ENCODE measurements at regions not wholly inside any gene's neighbourhood (a gene's known extent, or its start where the extent isn't known, plus 50 kb on each side); places are given as distances from the start of the nearest gene placed in this dataset.
"Not testable (repeated sequence)": the region's sequence is repeated elsewhere in the genome, so short reads cannot be mapped to it uniquely, and the experiment has no call there.

DNA sequence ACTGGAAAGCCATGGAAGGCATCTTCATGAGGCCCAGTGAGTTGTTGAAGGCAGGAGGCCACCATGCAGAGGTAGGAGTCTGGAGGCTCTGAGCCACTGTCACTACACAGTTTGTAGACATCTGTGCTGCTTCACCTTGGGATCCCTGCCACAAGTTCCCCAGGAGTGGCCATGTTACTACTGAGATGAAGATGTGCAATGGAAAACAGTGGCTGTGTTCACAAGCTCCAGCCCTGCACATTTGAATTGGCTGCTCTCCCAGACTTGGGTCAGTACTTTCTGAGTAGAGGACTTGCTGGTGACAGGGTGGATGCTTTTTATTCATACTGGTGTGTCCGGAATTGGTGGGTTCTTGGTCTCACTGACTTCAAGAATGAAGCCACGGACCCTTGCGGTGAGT lies 86.9 kb upstream of the C15orf39 start:
- no peaks in the 10 kb centered on the region for H3K4me1 ChIP-seq
- H3K36me3 ChIP-seq: no peaks in the 10 kb centered on the region
- no peaks in the 10 kb centered on the region for H3K27me3 ChIP-seq
- no peak for TF ChIP-seq POLR2A (IDR thresholded peaks at IDR 0.05)
- TF ChIP-seq, protein P1, sequence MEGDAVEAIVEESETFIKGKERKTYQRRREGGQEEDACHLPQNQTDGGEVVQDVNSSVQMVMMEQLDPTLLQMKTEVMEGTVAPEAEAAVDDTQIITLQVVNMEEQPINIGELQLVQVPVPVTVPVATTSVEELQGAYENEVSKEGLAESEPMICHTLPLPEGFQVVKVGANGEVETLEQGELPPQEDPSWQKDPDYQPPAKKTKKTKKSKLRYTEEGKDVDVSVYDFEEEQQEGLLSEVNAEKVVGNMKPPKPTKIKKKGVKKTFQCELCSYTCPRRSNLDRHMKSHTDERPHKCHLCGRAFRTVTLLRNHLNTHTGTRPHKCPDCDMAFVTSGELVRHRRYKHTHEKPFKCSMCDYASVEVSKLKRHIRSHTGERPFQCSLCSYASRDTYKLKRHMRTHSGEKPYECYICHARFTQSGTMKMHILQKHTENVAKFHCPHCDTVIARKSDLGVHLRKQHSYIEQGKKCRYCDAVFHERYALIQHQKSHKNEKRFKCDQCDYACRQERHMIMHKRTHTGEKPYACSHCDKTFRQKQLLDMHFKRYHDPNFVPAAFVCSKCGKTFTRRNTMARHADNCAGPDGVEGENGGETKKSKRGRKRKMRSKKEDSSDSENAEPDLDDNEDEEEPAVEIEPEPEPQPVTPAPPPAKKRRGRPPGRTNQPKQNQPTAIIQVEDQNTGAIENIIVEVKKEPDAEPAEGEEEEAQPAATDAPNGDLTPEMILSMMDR (IDR thresholded peaks at IDR 0.05): no peak
- TF ChIP-seq POLR2AphosphoS5 (IDR thresholded peaks at IDR 0.05; ENCODE audit: insufficient read depth in 1 of 2, low read depth in 1 of 2): no peak
- H3K27ac ChIP-seq: no peak overlapping the region
- no peak overlapping the region for H3K4me3 ChIP-seq
- H3K9me3 ChIP-seq: no peaks in the 10 kb centered on the region
- DNase-seq (ENCODE audit: extremely low spot score in 2 of 2): no peak
- intact Hi-C loops (cut with DNase I): no loop called here

DNA sequence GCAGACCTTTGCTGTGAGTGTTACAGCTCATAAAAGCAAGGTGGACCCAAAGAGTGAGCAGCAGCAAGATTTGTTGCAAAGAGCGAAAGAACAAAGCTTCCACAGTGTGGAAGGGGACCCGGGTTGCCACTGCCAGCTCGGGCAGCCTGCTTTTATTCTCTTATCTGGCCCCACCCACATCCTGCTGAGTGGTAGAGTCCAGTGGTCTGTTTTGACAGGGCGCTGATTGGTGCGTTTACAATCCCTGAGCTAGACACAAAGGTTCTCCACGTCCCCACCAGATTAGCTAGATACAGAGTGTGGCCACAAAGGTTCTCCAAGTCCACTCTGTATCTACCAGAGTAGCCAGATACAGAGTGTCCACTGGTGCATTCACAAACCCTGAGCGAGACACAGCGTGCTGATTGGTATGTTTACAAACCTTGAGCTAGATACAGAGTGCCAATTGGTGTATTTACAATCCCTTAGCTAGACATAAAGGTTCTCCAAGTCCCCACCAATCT lies 86.2 kb upstream of the C15orf39 start:
- intact Hi-C loops (cut with DNase I); H3K4me1 ChIP-seq; H3K36me3 ChIP-seq; H3K4me3 ChIP-seq; H3K9me3 ChIP-seq; DNase-seq (ENCODE audit: extremely low spot score in 2 of 2); H3K27me3 ChIP-seq; H3K27ac ChIP-seq: not testable (repeated sequence)

DNA sequence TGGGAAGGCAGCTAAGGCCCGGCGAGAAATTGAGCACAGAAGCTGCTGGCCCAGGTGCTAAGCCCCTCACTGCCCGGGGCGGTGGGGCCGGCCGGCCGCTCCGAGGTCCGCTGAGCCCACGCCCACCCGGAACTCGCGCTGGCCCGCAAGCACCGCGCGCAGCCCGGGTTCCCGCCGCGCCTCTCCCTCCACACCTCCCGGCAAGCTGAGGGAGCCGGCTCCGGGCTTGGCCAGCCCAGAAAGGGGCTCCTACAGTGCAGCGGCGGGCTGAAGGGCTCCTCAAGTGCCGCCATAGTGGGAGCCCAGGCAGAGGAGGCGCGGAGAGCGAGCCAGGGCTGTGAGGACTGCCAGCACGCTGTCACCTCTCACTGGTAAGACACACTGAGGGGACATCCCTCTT lies 85.5 kb upstream of the C15orf39 start:
- H3K9me3 ChIP-seq; H3K4me1 ChIP-seq; intact Hi-C loops (cut with DNase I); H3K4me3 ChIP-seq; H3K27me3 ChIP-seq; DNase-seq (ENCODE audit: extremely low spot score in 2 of 2); H3K36me3 ChIP-seq; H3K27ac ChIP-seq: not testable (repeated sequence)

DNA sequence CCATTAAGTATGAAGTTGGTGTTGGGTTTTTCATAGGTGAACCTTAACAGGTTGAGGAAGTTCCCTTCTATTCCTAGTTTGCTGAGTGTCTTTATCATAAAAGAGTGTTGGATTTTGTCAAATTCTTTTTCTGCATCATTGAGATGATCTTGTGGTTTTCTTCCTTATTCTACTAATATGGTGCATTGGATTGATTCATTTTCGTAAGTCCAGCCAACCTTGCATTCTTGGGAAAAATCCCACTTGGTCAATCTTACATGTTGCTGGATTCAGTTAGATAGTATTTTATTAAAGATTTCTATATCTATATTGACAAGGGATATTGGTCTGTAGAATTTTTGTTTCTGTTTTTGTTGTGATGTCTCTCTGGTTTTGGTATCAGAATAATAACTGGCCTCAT lies 83.7 kb upstream of the C15orf39 start:
- TF ChIP-seq POLR2AphosphoS5 (IDR thresholded peaks at IDR 0.05; ENCODE audit: insufficient read depth in 1 of 2, low read depth in 1 of 2) (no peak), POLR2A (IDR thresholded peaks at IDR 0.05) (no peak)
- TF ChIP-seq, protein P1 (IDR thresholded peaks at IDR 0.05): no peak
- Histone ChIP-seq H3K27me3 (no peaks in the 10 kb centered on the region), H3K4me1 (no peaks in the 10 kb centered on the region), H3K27ac (no peak overlapping the region), H3K36me3 (no peaks in the 10 kb centered on the region), H3K4me3 (no peak overlapping the region), H3K9me3 (no peaks in the 10 kb centered on the region)
- DNase-seq (ENCODE audit: extremely low spot score in 2 of 2): no peak
- intact Hi-C loops (cut with DNase I): no loop called here

DNA sequence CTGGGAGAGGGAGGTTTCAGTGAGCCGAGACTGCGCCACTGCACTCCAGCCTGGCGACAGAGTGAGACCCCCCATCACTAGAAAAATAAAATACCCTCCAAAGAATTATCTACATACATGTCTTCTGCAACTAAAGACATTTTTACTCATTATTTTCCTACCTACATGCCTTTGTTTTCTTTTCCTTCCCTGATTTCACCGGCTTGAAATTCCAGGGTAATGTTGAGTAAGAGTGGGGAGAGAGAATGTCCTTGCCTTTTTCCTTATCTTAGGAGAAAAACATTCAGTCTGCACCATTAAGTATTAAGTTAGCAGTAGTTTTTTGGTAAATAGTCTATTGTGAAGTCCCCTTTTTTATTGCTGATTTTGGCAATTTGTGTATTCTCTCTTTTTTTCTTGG lies 82.4 kb upstream of the C15orf39 start:
- DNase-seq (ENCODE audit: extremely low spot score in 2 of 2); H3K9me3 ChIP-seq; H3K4me3 ChIP-seq; H3K4me1 ChIP-seq; H3K36me3 ChIP-seq; H3K27me3 ChIP-seq; intact Hi-C loops (cut with DNase I); H3K27ac ChIP-seq: not testable (repeated sequence)

DNA sequence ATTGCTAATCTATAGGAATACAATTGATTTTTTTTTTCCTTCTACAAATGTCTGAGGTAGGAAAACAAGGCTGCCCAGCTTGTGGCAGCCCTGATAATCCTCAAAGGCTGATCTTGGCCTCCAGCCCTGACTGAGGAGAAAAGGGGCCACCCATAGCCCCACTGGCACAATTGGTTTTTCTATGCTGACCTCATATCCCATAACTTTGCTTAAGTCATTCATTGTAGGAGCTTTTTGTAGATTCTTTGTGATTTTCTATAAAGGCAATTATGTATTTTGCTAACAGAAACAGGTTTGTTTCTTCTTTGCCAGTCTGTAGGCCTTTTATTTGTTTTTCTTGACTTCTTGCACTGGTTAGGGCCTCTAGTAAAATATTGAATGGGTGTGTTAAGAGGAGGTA lies 80.2 kb upstream of the C15orf39 start:
- TF ChIP-seq, protein P1 (IDR thresholded peaks at IDR 0.05): no peak
- TF ChIP-seq POLR2A (IDR thresholded peaks at IDR 0.05): no peak
- no peak for TF ChIP-seq POLR2AphosphoS5 (IDR thresholded peaks at IDR 0.05; ENCODE audit: insufficient read depth in 1 of 2, low read depth in 1 of 2)
- intact Hi-C loops (cut with DNase I): no loop called here
- no peaks in the 10 kb centered on the region for H3K9me3 ChIP-seq
- H3K4me3 ChIP-seq: no peak overlapping the region
- no peak overlapping the region for H3K27ac ChIP-seq
- no peaks in the 10 kb centered on the region for H3K27me3 ChIP-seq
- peaks cover 6% of the 10 kb centered on the region for H3K4me1 ChIP-seq
- no peak for DNase-seq (ENCODE audit: extremely low spot score in 2 of 2)
- H3K36me3 ChIP-seq: no peaks in the 10 kb centered on the region

DNA sequence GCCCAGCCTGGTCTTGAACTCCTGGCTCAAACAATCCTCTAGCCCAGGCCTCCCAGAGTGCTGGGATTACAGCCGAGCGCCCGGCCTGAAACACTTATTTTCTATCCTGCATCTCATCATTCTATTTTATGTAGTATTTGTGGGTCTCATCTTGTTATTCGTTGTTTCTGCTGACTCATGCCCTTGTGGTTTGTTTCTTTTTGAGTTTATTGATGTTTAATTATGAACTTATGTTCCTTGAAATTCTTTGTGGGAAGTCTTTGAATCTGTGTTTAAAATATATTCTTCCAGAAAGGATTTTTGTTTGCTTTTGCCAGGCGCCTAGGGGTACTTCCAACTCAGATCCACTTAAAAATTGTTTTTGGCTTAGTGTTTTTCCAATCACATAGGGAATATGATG lies 78.3 kb upstream of the C15orf39 start:
- Histone ChIP-seq H3K4me1 (peaks cover 6% of the 10 kb centered on the region), H3K27me3 (no peaks in the 10 kb centered on the region), H3K4me3 (no peak overlapping the region), H3K9me3 (no peaks in the 10 kb centered on the region), H3K36me3 (no peaks in the 10 kb centered on the region), H3K27ac (peak overlapping the region; percentile 44)
- intact Hi-C loops (cut with DNase I): no loop called here
- DNase-seq (ENCODE audit: extremely low spot score in 2 of 2): no peak
- TF ChIP-seq POLR2AphosphoS5 (IDR thresholded peaks at IDR 0.05; ENCODE audit: insufficient read depth in 1 of 2, low read depth in 1 of 2) (no peak), POLR2A (IDR thresholded peaks at IDR 0.05) (no peak)

DNA sequence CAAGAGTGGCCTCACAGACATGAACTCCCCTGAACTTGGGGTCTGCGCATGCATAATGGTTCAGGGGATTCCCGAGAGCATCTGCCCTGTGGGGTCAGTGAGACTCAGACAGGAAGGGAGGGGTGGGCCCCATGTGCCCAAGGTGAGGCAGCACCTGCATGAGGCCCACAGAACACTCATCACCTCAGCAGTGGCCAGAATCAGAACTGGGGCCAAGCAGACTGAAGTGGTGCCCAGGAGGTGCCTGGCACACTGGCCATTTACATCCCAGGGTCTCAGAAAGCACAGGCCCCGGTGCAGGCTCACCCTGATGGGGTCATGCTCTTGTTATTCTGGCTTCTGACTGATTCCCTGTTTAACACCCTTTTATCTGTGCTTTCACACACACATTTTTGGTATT lies 77.4 kb upstream of the C15orf39 start:
- H3K4me3 ChIP-seq; H3K36me3 ChIP-seq; H3K27me3 ChIP-seq; intact Hi-C loops (cut with DNase I); H3K9me3 ChIP-seq; DNase-seq (ENCODE audit: extremely low spot score in 2 of 2); H3K4me1 ChIP-seq: not testable (repeated sequence)
- H3K27ac ChIP-seq: peak overlapping the region; percentile 44

All from vagina (tissue), 2 donors.